BLaER1 treated with 17β-estradiol and CSF1 and Interleukin-3, amounts not matched to agents 10 nM and 100 nM (cell line): ENCODE measurements at regions not wholly inside any gene's neighbourhood (a gene's known extent, or its start where the extent isn't known, plus 50 kb on each side); places are given as distances from the start of the nearest gene placed in this dataset.
"Not testable (repeated sequence)": the region's sequence is repeated elsewhere in the genome, so short reads cannot be mapped to it uniquely, and the experiment has no call there.

Experiments used
- H3K27ac ChIP-seq, 11 experiments: shearing (Covaris generic); formaldehyde crosslinking; 2 replicates each; pipeline ENCODE4 v1.8.1; 2022
- H3K27me3 ChIP-seq, 11 experiments: shearing (Covaris generic); formaldehyde crosslinking; 2 replicates each; pipeline ENCODE4 v1.8.1; 2022
- H3K36me3 ChIP-seq, 11 experiments: shearing (Covaris generic); formaldehyde crosslinking; 2 replicates each; pipeline ENCODE4 v1.8.1; 2022
- H3K4me1 ChIP-seq, 10 experiments: shearing (Covaris generic); formaldehyde crosslinking; 2 replicates each; pipeline ENCODE4 v1.8.1; 2022
- H3K4me2 ChIP-seq, 11 experiments: shearing (Covaris generic); formaldehyde crosslinking; 2 replicates each; pipeline ENCODE4 v1.8.1; 2022
- H3K4me3 ChIP-seq, 10 experiments: shearing (Covaris generic); formaldehyde crosslinking; 2 replicates each; pipeline ENCODE4 v1.8.1; 2022
- H3K9ac ChIP-seq, 11 experiments: shearing (Covaris generic); formaldehyde crosslinking; 2 replicates each; pipeline ENCODE4 v1.8.1; 2022
- H3K9me3 ChIP-seq, 11 experiments: shearing (Covaris generic); formaldehyde crosslinking; replicated peaks in 1 of 11; 2 replicates each; pipeline ENCODE4 v1.8.1; 2022
- H4K20me1 ChIP-seq, 11 experiments: shearing (Covaris generic); formaldehyde crosslinking; 2 replicates each; pipeline ENCODE4 v1.8.1; 2022
- Cebpa-rat ChIP-seq, 11 experiments: shearing (Covaris generic); IDR thresholded peaks; 2 replicates each; pipeline ENCODE4 v1.8.1; 2022

DNA sequence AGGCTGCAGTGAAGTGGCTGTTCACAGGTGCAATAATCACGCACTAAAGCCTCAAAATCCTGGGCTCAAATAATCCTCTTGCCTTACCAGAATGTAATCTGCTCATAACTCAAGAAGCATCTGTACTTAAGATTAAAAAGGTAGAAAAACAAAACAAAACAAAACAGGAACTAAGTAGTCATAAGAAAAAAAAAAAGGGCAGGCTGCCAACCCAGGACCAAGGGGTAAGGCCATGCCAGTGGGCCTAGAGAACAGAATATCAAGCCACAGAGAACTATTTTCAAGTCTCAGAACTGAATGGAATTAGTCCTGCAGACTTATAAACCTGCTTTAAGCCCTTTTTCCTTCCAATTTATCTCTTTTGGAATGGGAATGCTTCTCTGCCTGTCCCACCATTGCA lies 64.8 kb upstream of the TBC1D3K start:
- H3K36me3 ChIP-seq = 0 out of 22 replicates have a peak, but pooled peaks cover 0 to 5% (median 0%) of the 10 kb centered on the region in 11 experiments
- H4K20me1 ChIP-seq = no peaks in the 10 kb centered on the region
- H3K27me3 ChIP-seq = no peaks in the 10 kb centered on the region
- peaks cover 39 to 48% (median 43%) of the 10 kb centered on the region in 11 experiments for H3K9me3 ChIP-seq
- no peaks in the 10 kb centered on the region for H3K4me1 ChIP-seq
- H3K27ac ChIP-seq = no peak overlapping the region
- no peak overlapping the region for H3K9ac ChIP-seq
- no peak overlapping the region for H3K4me3 ChIP-seq
- TF ChIP-seq Cebpa-rat (IDR thresholded peaks at IDR 0.05) = no peak
- H3K4me2 ChIP-seq = no peak overlapping the region

DNA sequence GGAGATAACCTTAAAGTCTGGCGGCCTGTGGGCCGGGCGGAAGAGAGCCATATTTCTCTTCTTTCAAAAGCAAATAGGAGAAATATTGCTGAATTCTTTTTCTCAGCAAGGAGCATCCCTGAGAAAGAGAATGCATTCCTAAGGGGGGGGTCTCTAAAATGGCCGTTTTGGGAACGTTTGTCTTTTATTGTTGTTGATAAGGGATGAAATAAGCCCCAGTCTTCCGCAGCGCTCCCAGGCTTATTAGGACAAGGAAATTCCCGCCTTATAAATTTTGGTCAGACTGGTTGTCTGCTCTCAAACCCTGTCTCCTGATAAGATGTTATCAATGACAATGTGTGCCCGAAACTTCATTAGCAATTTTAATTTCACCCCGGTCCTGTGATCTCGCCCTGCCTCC lies 65.8 kb upstream of the TBC1D3K start:
- not testable (repeated sequence) for H3K9ac ChIP-seq, H3K27me3 ChIP-seq, H3K36me3 ChIP-seq, H3K4me1 ChIP-seq, H4K20me1 ChIP-seq, H3K27ac ChIP-seq, H3K4me2 ChIP-seq
- 0 out of 20 replicates have a peak overlapping the region, but pooled peaks of 1 of the 10 experiments have one; percentile 25 for H3K4me3 ChIP-seq
- peaks cover 39 to 48% (median 43%) of the 10 kb centered on the region in 11 experiments for H3K9me3 ChIP-seq

DNA sequence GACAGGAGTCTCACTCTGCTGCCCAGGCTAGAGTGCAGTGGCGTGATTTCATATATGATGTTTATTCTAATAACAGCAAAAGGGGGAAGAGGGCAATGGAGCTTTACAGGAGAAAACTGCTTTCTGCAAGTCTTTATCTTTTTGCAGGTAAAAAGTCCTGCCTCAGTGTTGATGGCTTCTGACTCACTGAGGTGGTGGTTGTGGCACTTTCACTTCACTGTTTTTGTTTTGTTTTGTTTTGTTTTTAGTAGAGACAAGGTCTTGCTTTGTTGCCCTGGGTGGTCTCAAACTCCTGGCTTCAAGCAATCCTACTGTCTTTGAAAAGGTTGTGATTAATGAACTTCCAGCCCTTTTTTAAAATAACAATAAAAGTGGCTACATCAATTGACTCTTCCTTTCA lies 68.0 kb upstream of the TBC1D3K start:
- H3K9ac ChIP-seq = no peak overlapping the region

DNA sequence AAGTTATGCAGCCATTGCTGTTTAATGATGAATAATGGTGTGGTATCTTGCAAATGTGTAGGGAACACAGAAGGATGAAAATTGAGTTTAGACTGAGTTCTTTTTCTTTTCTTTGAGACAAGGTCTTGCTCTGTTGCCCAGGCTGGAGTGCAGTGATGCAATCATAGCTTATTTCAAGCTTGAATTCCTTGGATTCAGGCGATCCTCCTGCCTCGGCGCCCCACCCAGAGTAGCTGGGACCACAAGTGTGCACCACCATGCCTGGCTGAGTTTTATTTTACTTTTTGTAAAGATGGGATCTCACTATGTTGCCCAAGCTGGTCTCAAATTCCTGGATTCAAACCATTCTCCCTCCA lies 74.6 kb upstream of the TBC1D3K start:
- Histone ChIP-seq H3K4me3 (no peak overlapping the region), H3K4me2 (peak overlapping the region; percentile 43 to 77 (median 52)), H4K20me1 (no peaks in the 10 kb centered on the region), H3K9me3 (peaks cover 0 to 17% (median 0%) of the 10 kb centered on the region in 11 experiments; a peak in 1 of 22 replicates), H3K27ac (peak overlapping the region in 5 of 11 experiments; percentile 6 to 44 (median 30); a peak in 7 of 22 replicates), H3K27me3 (no peaks in the 10 kb centered on the region), H3K36me3 (no peaks in the 10 kb centered on the region), H3K4me1 (peaks cover 30 to 35% (median 33%) of the 10 kb centered on the region in 10 experiments), H3K9ac (no peak overlapping the region)
- TF ChIP-seq Cebpa-rat (IDR thresholded peaks at IDR 0.05) = peak in 1 of 11 experiments; percentile 39; a peak in 1 of 22 replicates

More for the DNA sequence above, 68.0 kb upstream of the TBC1D3K start:
- 0 out of 20 replicates have a peak, but pooled peaks cover 0 to 4% (median 0%) of the 10 kb centered on the region in 10 experiments for H3K4me1 ChIP-seq
- no peak overlapping the region for H3K27ac ChIP-seq
- no peaks in the 10 kb centered on the region for H3K27me3 ChIP-seq
- no peak overlapping the region for H3K4me2 ChIP-seq
- H3K36me3 ChIP-seq = 0 out of 22 replicates have a peak, but pooled peaks cover 0 to 5% (median 0%) of the 10 kb centered on the region in 11 experiments
- no peaks in the 10 kb centered on the region for H4K20me1 ChIP-seq
- H3K4me3 ChIP-seq = no peak overlapping the region
- H3K9me3 ChIP-seq = peaks cover 39 to 48% (median 44%) of the 10 kb centered on the region in 11 experiments
- no peak for TF ChIP-seq Cebpa-rat (IDR thresholded peaks at IDR 0.05)

DNA sequence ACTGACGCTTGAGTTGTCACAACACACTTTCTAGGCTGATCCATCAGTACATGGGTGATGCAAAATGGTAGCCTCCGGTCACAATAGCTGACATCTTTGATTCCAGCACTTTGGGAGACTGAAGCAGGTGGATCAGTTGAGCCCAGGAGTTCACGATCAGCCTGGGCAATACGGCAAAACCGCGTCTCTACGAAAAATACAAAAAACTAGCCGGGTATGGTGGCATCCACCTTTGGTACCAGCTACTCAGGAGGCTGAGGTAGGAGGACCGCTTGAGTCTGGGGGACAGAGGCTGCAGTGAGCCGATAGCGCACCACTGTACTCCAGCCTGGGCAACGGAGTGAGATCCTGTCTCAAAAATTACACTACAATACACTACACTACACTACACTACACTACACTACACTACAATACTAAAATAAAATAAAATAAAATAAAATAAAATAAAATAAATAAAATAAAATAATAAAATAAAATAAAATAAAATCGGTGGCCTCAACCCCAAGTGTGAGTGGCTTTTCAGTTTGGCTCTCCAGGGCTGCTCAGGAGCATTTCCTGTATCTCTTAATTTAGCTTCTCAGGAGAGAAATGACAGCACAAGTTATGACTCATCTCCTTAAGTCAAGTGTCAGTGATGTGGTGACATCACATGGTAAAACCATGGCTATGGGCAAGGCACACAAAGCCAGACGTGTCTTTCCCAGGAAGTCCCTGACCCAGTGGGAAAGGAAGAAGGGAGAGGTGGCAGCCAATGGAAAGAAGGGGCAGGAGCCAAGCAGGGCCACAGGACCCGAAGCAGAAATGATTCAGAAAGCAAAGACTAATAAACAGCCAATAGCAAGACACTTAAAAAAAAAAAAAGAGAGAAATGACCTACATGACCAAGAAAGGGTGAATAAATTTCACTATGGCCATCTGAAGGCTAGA lies 75.3 kb upstream of the TBC1D3K start:
- no peaks in the 10 kb centered on the region for H4K20me1 ChIP-seq
- peaks cover 34 to 42% (median 40%) of the 10 kb centered on the region in 10 experiments for H3K4me1 ChIP-seq
- no peak overlapping the region for H3K9ac ChIP-seq
- no peaks in the 10 kb centered on the region for H3K36me3 ChIP-seq
- H3K4me2 ChIP-seq = peak overlapping the region; percentile 43 to 77 (median 52)
- TF ChIP-seq Cebpa-rat (IDR thresholded peaks at IDR 0.05) = no peak
- peaks cover 0 to 17% (median 0%) of the 10 kb centered on the region in 11 experiments; a peak in 1 of 22 replicates for H3K9me3 ChIP-seq
- no peaks in the 10 kb centered on the region for H3K27me3 ChIP-seq
- H3K27ac ChIP-seq = peak overlapping the region in 7 of 11 experiments; percentile 13 to 44 (median 31); a peak in 10 of 22 replicates
- no peak overlapping the region for H3K4me3 ChIP-seq

DNA sequence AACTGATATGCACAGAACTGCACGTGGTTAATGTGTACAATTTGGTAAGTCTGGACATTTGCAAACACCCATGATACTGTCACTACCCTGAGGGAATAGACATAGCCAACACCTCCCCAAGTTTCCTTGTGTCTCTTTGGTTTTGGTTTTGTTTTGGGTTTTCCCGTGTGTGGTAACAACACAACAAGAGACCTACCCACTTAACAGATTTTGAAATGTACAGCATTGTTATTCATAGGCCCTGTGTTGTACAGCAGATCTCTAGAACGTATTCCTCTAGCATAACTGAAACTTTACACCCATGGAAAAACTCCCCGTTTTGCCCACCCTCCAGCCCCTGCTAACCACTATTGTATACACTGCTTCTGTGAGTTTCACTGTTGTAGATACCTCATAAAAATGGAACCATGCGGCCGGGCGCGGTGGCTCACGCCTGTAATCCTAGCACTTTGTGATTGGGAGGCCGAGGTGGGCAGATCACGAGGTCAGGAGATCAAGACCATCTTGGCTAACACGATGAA lies 76.3 kb upstream of the TBC1D3K start:
- Histone ChIP-seq H4K20me1 (no peaks in the 10 kb centered on the region), H3K9me3 (peaks cover 0 to 17% (median 0%) of the 10 kb centered on the region in 11 experiments; a peak in 1 of 22 replicates), H3K27ac (peak overlapping the region in 2 of 11 experiments; percentile 31 to 42; a peak in 6 of 22 replicates), H3K27me3 (no peaks in the 10 kb centered on the region), H3K4me1 (peaks cover 38 to 49% (median 45%) of the 10 kb centered on the region in 10 experiments), H3K36me3 (no peaks in the 10 kb centered on the region), H3K4me3 (no peak overlapping the region), H3K4me2 (peak overlapping the region in 9 of 11 experiments; percentile 5 to 77 (median 51); a peak in 10 of 22 replicates), H3K9ac (no peak overlapping the region)
- no peak for TF ChIP-seq Cebpa-rat (IDR thresholded peaks at IDR 0.05)

DNA sequence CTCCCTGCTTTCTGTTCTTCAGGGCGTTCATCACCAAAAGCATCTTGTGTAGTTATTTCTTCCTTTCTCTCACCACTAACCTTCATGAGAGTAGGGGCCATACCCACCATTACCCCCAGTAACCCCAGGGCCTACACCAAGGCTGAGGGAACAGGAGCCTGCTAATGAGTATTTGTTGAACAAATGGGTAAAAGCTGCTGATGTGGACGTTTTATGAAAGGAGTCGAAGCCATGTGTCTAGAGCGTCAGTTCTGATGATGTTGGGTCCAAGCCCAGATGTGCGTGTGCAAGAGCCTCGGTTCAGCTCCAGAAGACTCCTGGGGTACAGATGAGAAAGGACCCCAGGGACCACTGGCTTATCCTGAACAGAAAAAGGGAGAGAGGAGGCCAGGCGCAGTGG lies 77.1 kb upstream of the TBC1D3K start:
- H3K27me3 ChIP-seq = no peaks in the 10 kb centered on the region
- peaks cover 0 to 17% (median 0%) of the 10 kb centered on the region in 11 experiments; a peak in 1 of 22 replicates for H3K9me3 ChIP-seq
- peak overlapping the region in 3 of 11 experiments; percentile 5 to 68 (median 51); a peak in 1 of 22 replicates for H3K4me2 ChIP-seq
- no peak overlapping the region for H3K9ac ChIP-seq
- no peaks in the 10 kb centered on the region for H3K36me3 ChIP-seq
- TF ChIP-seq Cebpa-rat (IDR thresholded peaks at IDR 0.05) = no peak
- no peaks in the 10 kb centered on the region for H4K20me1 ChIP-seq
- H3K27ac ChIP-seq = peak overlapping the region in 1 of 11 experiments; percentile 31; a peak in 1 of 22 replicates
- no peak overlapping the region for H3K4me3 ChIP-seq
- H3K4me1 ChIP-seq = peaks cover 38 to 49% (median 46%) of the 10 kb centered on the region in 10 experiments

DNA sequence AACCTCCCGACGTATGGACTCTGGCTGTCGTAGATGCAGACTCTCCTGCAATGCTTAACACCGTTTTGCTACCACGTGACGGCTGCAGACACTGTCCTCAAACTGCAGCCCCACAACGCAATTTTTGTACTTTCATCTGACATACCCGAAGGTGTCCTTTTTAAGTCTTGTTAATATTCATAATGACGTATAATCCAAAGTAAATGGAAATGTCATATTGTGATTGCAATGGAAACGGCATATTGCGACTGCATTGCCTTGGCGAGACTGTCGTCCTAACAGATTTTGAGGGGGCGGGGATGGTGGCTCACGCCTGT lies 79.3 kb upstream of the TBC1D3K start:
- no peak overlapping the region; a peak in 1 of 20 replicates for H3K4me3 ChIP-seq
- no peak for TF ChIP-seq Cebpa-rat (IDR thresholded peaks at IDR 0.05)

More for the DNA sequence above, 79.3 kb upstream of the TBC1D3K start:
- peak overlapping the region in 3 of 11 experiments; percentile 66 to 73 (median 67); a peak in 2 of 22 replicates for H3K9ac ChIP-seq
- H3K4me2 ChIP-seq = peak overlapping the region; percentile 73 to 91 (median 80)
- no peaks in the 10 kb centered on the region for H3K36me3 ChIP-seq
- H4K20me1 ChIP-seq = no peaks in the 10 kb centered on the region
- no peaks in the 10 kb centered on the region for H3K27me3 ChIP-seq
- H3K9me3 ChIP-seq = 0 out of 22 replicates have a peak, but pooled peaks cover 0 to 8% (median 0%) of the 10 kb centered on the region in 11 experiments
- H3K4me1 ChIP-seq = peaks cover 56 to 68% (median 65%) of the 10 kb centered on the region in 10 experiments
- H3K27ac ChIP-seq = peak overlapping the region in 3 of 11 experiments; percentile 52 to 84 (median 71); a peak in 4 of 22 replicates
